Dedifferentiated amniotic fluid mesenchymal stem cell (primary cell): ENCODE measurements at regions not wholly inside any gene's neighbourhood (a gene's known extent, or its start where the extent isn't known, plus 50 kb on each side); places are given as distances from the start of the nearest gene placed in this dataset.

Experiments used
- DNase-seq: peaks from one replicate; pipeline ENCODE4 v3.0.0-alpha.2; 2016; ENCODE audit errors: extremely low spot score

DNA sequence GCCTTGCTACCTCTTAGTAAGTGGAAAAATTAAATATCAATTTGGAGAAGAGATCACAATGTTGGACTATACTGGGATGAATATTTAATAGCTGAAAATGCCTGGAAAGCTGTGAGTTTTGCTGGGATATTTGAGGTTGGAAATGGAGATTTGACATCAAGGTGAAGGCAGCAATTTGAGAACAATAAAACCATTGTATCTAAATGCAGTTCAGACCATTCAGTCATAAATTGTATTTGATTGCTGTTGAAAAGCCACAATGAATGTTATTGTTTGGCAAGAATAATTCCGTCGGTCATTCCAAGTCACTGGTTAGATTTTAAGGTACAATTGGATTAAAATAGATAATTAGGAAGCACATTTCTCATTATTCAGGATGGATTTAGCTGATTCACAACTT lies 325.6 kb downstream of the HRH4 start:
- no peak for DNase-seq

DNA sequence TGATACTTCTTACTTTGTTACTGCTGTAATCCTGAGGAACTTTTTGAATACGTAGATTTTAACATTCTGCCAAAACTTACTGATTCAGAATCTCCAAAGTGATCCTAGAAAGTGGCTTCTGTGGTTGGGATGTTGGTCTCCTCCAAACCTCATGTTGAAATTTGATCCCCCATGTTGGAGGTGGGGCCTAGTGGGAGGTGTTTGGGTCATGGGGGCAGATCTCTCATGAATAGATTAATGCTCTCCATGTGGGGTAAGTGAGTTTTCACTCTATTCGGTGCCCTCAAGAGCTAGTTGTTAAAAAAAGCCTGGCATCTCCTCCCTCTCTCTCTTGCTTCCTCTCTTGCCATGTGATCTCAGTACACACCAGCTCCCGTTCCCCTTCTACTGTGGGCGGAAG lies 329.9 kb downstream of the HRH4 start:
- no peak for DNase-seq

DNA sequence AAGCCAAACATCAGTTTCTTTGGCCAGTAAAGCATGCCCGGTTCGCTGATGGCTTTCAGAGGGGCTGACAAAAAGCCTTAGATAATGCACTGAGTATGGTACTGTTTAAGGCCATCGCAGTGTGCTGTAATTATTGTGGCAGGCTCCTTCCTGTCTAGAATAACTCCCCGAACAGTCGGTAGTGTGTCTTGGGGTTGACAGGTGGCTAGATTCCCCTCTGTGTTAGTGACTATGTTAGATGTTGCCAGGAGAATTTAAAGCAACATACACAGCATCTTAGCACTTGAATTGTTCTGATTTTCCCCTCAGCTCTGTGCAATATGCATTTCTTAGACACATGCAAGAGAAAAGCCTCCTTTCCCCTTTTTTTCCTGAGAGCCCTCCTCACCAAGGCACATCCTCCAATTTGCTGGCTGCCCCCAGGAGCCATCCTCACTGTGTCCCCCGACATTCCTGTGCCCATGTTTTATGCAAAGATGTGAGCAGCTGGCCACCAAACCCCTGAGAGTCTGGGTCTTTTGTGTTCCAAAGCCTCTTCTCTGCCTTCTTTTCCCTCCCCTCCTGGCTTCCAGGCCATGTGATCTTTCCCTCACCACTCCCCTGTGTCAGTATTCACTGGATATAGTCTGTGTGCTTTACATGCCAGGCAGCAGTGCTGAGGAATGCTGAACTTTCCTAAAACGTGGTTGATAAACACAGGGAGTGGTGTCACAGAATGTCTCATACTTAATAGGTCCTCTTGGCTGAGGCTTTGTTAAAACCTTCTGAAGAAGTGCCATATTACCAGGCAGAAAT lies 331.5 kb downstream of the HRH4 start:
- DNase-seq = no peak

DNA sequence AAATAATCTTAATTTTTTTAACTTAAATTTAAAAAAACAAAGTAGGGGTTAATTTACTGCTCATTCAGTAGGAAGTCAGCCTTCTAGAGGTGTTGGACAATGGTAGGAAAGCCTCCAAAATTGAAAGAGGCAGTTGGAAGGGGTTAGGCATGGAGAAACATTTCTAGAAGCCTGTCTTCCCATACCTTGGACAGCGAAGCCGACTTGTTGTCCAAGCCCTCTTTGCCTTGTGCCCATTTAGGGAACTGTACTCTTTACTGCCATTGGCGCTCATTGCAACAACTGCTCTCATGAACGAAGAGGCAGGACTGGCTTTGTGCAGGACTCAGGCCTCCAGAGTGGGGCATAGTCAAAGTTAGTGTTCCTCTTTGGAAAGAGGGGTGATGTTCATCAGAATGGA lies 333.3 kb downstream of the HRH4 start:
- DNase-seq = no peak

DNA sequence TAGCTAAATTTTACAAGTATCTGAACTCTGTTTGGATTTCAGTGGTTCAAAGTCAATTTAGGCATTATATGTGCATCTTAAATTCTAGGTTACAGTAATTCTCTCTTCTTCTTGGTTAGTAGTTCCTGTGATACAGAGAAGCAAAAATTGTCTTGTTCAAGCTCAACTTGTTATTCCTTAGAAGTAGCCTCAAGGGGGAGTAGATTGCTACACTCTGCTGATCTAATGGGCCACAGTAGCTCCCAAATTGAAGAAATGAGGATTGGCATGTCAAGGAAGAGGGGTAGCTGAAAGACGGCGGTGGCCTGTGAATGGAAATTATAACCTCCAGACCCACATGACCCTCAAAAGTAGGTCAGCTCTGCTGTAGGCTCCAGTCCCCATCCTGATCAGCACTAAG lies 334.7 kb downstream of the HRH4 start:
- DNase-seq = no peak

DNA sequence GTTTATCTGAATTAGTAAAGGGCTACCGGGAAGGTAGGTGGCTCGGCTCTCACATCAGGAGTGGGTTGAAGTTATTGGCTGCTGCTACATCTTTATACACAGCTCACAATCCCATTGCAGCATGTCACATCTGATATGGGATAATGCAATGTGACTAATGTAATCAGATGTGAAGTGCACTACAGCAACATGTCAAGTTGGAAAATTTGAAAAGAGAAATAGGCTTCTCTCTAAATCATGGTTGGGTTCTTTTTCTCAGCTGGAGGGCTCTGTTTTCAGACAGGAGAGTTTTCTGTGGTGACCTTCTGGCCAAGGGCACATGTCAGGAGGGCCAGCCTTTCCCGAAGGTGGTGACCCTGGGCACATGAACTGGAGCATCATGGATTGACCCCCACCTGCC lies 337.5 kb downstream of the HRH4 start:
- DNase-seq = no peak

DNA sequence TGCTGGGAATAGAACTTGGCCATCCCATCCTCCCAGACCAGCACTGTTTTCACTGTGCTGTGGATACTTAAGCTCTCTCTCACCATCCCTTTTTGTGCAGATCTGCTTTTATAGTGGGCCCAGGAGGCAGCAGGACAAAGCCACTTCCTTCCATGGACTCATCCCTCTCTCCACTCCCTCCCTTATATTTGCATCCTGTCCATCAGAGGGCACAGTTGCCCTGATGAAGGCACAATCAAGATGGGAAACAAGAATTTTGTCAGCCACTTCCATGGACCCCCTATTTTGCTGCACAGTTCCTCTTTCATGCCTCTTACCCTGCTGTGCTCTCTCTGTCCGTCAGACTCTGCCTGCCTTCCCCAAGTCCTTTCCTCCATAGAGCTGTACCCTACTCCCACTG lies 338.7 kb downstream of the HRH4 start:
- no peak for DNase-seq

DNA sequence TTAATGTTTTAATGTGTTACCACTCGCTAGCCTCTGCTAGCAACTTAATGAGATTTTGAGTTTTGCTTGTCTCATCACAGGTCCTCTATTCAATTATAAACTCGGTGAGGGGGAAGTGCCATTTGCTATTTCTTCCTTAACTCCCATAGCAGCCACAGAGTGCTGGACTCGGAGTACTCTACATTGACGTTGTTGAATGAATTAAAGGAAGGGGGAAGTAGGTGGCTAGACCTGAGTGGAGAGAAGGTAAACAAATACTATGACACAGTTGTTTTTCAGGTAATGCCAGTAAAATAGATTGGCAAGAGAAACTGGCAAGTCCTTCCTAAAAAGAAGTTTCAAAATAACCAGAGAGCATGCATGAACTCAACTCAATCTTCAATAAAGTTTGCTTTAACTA lies 339.3 kb downstream of the HRH4 start:
- no peak for DNase-seq

DNA sequence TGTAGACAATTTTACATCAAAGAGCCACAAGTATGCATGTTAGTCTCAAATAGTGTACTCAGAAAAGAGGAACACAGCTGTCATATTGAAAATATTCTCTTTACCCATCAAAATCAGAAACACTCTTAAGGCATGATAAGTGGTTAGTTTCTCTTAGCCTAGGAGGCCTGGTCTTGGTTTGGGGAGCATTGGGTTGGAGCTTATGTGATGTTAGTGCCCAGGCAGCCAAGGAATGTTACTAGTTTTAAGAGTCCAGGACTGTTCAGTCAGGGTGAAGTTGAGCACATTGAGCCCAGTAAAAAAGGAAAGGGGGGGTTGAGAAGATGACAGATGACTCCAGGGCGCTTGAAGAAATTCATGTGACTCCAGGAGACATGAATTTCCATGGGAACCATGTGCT lies 340.6 kb downstream of the HRH4 start:
- no peak for DNase-seq

DNA sequence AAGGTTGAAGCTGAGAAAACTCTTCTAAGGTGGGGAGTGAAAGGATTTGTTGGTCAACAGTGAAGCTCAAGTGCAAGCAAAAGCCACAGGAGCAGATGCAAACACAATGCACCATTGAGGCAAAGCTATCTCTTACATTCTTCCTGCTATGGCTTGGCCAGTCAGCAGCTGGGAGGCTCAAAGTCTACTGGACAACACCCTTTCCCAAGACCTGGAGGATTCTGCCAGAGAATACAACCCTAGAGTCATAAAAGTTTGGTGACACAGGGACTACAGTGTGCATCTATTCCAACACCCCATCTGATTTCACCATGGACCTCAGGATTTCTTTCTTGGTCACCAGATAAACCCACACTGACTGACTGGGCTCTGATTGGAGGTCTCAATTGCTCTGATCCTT lies 342.0 kb downstream of the HRH4 start:
- no peak for DNase-seq

DNA sequence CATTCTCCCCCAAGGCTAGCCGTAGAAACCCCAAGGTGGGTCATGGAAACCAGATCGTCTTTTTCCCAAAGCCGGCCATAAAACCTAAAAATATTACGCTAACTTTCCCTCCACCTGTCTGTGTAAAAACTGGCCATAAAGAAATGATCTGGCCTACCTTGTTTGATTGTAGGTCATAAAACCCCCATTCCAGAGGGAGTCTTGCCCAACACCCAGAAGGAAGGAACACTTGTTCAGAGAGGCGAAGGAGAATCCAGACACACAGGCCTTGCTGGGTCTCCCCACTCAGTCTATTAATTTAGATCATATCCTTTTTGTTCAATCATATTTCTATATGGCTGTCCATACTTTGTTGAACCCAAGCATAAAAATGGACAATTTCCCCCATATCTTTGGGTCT lies 344.7 kb downstream of the HRH4 start:
- no peak for DNase-seq

DNA sequence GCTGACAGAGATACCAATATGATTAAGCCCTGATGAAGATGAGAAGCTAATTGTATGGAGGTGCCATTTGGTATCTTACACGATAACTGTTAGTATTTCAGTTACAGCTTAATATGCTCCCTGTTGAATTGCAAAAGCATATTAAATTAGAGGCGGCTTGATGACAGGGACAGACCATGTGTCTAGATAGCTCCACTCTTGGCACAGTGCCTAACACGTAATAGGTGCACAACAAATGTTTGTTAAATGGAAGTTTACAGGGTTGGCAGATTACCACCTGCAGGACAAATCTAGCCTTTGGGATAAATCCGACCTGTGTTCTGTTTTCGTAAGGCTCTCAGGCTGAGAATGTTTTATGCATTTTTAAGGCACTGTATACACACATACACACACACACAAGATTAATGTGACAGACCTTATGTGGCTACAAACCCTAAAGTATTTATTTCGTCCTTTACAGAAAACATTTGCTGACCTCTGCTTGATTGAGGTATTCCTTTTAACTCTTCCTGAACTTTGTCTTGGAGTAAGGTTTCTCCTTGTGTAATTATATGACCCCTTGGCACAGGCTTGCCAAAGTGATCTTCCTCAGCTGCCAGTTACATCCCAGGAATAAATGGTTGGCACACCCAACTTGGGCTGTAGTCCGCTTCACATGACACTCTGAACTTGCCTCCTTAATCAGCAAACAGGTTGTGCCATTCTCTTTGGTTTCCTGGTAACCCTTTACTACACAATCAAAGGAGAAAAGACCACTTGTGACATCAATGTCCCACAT lies 348.9 kb downstream of the HRH4 start:
- DNase-seq = no peak

DNA sequence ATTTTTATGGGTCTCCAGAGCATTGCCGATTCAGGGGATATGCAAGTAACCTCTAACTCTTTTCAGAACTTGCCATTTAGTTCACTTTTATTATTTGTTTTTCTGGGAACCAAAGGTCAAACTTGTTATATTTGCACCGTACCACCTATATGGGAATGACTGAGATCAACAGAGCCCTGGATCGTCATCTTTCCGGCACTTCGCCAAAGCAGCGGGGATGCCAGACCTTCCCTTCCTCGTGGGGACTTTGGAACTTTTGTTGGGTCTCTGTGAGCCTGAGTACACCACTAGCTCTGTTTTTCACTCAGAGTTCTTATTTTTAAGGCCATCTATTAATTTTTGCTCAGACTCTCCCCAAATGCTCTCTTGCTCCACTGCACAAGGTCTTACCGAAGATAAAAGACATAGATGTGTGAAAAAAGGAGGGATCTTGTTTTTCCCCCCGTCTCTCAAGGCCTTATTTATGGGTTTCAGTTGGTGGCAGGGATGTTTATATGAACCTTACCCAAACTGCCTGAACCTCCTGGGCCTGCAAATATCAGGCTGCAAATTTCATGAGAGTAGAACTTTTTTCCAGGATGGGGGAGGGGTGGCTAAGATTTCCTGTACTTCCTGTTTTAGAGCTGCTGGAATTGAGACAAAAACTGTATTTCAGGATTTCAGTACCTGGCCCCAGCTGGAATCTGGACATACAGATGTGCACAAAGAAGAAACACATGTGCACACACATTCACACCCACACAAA lies 350.3 kb downstream of the HRH4 start:
- DNase-seq = no peak

DNA sequence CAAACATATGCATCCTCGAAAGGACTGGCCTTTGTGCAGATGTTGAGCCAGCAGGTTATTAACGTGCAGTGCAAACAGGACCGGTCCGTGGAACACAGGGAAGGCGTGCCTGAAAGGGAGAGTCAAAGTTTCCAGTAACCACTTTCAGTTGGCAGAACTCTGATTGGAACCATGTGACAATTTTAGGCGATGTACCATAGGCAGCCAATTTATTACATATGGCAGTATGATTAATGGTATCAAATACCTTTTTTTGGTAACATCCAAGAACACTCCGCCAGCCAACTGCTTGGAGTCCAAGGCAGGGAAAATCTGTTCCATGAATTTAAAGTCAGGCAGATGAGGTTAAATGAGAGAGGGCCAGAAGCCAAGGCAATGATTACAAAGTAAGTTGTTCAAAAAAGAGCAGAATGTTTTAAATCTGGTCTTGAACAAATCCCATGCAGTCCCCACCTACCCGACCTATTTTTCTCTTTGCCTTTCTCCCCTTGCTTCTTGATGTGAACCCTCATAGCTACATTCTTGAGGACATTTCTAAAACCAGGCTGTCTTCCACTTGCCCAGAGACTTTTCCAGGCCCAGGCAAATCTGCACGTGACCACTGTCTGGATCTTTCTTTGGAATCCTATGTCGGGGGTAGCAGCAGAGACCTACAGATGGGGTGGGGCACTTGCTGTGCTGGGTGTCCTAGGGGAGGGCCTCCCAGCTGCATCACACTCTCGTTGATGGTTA lies 351.7 kb downstream of the HRH4 start:
- no peak for DNase-seq

DNA sequence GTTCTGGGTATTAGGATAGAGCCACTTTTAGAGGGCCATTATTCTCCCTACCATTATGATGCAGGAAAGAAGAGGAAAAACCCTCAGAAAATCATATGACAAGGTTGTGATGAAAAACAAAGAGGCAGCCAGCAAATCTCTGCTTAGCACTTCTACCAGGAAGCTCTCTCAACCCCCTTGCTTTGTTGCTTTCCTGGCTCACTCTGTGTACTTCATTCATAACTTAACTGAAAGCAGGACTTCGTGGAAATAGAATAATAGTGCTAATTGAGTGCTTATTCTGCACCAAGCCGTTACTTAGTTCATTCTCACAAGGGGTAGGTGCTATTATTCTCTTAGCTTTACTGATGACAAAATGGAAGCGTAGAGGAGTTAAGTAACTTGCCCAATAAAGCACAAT lies 354.1 kb downstream of the HRH4 start:
- no peak for DNase-seq

DNA sequence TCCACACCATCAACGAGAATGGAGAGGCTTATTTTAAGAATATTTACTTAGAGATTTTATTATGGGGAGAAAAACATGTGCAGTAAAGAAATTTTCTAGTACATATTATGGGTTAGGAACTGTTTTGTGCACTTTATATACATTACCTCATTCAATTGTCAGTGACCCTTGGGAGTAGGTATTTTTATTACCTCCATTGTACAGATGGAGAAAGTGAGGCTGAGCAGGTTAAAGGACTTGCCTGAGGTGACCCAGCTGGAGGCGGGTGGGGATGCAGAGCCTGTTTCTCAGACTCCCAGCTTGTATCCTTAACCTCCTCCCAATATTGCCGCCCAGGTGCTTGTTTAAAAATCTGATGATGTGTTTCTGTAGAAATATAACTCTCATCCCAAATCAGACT lies 356.7 kb downstream of the HRH4 start:
- DNase-seq = no peak

DNA sequence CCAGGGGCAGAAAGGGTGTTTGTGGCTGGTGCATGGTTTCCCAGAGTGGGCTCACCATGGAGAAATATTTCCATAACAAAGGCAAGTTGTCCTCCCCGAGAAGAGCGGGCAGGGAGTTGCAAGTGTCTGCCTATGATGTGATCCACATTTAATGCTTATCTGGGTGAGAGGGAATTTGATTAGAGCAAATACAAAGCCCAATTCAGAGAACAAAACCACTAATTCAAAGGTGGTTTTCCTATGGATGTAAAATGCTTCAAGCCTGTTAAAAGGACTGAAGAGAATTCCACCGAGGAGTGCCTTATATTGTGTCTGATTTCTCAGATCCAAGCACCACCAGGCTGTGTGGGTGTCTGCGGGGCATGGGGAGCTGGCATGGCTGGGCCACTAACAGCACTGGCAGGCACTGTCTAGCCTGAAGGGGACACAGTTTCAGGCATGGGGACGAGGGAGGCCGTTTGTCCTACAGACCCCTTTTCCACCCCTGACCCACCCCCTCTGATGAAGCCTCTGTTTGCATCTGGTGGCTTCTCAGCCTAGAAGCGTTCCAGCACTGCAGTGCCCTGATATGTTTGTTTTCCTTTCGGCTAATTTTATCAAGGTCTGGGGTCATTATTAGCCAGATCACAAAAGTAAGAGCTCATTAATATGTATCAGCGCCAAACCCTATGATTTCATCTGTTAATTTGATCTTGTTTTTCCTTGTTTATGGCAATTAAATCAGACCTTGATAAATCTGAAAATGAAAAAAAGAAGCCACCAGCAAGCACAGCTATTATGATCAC lies 357.3 kb downstream of the HRH4 start:
- no peak for DNase-seq

DNA sequence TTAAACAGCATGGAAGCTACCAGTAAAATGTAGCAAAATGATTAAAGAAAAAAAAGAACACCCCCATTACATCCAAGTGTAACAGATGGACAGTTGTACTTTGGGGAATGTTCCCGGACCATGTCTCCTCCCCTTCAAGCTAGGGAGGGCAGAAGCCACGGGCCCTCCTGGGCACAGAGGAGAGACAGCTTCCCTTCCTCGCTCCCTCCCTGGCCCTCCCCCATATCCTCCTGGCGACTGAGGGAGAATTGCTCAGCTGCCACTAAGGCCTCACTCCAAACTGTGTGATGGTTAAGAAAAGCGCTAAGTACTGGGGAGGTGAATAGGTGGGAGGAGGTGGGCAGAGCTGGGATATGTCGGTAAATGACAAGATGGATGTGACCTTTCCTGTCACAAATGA lies 358.0 kb downstream of the HRH4 start:
- no peak for DNase-seq

DNA sequence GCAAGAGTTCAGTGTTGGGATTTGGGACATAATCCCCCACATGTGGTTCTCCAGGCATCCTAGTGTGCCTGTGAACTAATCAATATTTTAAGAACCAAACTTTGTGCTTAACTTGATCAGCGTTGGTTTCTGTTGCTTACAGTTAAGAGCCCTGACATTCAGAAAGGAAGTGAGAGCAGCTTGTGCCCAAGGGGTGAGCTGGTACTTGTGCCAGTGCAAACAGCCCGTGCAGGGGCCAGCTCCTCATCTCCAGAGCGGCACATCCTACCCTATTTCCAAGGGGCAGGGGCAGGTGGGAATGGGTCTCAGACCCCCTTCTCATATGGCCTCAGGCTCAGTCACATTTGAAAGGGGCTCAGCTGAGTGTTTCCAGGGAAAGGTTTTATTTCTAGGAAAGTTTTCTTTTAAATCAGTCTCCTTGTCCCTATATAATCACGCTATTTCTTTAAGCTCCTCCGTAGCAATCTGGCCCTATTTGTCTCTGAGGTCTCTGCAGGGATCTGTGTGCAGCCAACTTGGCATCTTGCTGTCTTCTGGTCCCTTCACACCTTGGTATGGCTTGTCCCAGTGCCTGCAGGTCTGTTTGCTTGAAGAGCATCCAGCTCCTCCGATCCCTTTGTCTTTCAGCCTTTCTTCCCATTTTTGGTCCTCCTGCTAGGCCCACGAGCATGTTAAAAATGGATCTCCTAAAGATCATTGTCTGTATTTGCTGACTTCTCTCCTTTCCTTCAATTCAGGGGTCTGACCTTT lies 358.9 kb downstream of the HRH4 start:
- no peak for DNase-seq

DNA sequence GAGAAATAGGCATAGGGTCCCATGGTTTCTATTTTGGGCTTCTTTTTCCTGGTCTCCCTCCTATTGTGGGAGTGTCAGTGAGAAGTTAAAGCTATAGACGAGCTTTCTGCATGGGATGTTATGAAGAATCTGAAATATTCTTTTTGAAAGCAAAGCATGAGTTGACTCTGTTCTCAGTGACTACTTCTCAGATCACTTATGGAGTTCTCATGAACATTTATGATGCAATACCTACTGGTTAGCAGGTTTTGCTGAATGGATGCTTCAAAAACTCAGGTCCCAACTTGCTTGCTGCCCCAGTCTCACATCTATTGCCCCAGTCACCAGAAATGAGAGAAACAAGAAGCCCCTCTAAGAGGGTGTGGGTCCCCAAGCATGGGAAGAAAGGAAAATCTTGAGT lies 365.0 kb downstream of the HRH4 start:
- no peak for DNase-seq

DNA sequence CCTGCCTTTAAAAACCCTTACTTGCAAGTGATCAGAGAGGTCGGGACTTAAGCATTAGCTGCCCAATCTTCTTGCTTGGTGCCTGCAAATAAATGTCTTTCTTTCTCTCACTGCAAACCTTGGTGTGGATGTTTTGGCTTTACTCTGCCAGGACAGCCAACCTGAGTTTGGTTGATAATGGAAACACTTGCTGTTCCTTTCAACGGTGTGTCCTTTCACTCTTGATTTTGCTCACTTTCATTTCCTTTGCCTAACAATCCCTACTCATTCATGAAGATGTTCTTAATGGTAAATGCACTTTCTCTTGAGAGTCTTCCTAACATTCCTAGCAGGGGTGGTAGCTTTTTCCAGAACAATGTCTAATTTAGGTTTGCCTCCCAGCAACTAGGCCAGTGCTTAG lies 366.2 kb downstream of the HRH4 start:
- DNase-seq = no peak
